A549 (cell line): ENCODE measurements at regions not wholly inside any gene's neighbourhood (a gene's known extent, or its start where the extent isn't known, plus 50 kb on each side); places are given as distances from the start of the nearest gene placed in this dataset.

Source experiments
- ATAC-seq, 2 experiments: fragments of 200-7000 bp in 1 of 2; fragments of >200 bp in 1 of 2; cut with Nextera tagmentation in 1 of 2; cut with Tn5 transposase in 1 of 2; 3 replicates each; pipeline versions ENCODE4 v1.8.0 to v1.9.1; 2018 to 2020; ENCODE audit warnings: mild to moderate bottlenecking in 1 of 2, moderate library complexity in 1 of 2
- CTCF ChIA-PET: fragments of 300-600 bp; sonication (Branson Sonifier 250); formaldehyde crosslinking; extraction: SDS; loops from one replicate; lab custom pipeline; 2021; ENCODE audit warnings: antibody characterized with exemption, inconsistent platforms; lab: Yijun Ruan, JAX
- POLR2A ChIA-PET: fragments of 350-600 bp; formaldehyde crosslinking; extraction: SDS; loops from one replicate; lab custom pipeline; 2021; ENCODE audit warnings: antibody characterized with exemption, inconsistent platforms; lab: Yijun Ruan, JAX
- DNase-seq, 2 experiments: peaks; one replicate each; pipeline versions ENCODE4 v3.0.0 to v3.0.0-alpha.2; 2011 to 2016; ENCODE audit warnings: low read depth in 1 of 2, low spot score in 1 of 2
- FAIRE-seq: peaks from 2 replicates; lab custom pipeline; 2011; peaks lifted over from hg19 to GRCh38; lab: Jason Lieb, UNC
- H3K27ac ChIP-seq, 2 experiments: fragments of >200 bp; sonication (Bioruptor Twin); formaldehyde crosslinking; 3 replicates each; pipeline ENCODE4 v1.5.1; 2016 to 2017
- H3K4me1 ChIP-seq: fragments of >200 bp; sonication (Bioruptor Twin); formaldehyde crosslinking; 3 replicates; pipeline ENCODE4 v1.6.1; 2016
- H3K4me2 ChIP-seq: fragments of >200 bp; sonication (Bioruptor Twin); formaldehyde crosslinking; 3 replicates; pipeline ENCODE4 v1.6.1; 2016
- H3K4me3 ChIP-seq: fragments of >200 bp; sonication (Bioruptor Twin); formaldehyde crosslinking; 3 replicates; pipeline ENCODE4 v1.5.1; 2016
- H3K9me3 ChIP-seq: fragments of >200 bp; sonication (Bioruptor Twin); formaldehyde crosslinking; 3 replicates; pipeline ENCODE4 v1.6.1; 2016
- CBX8 ChIP-seq: fragments of 200-600 bp; sonication (generic); IDR thresholded peaks from 2 replicates; pipeline ENCODE4 v1.6.1; 2016
- CHD2 ChIP-seq: fragments of 150-350 bp; IDR thresholded peaks from 2 replicates; pipeline ENCODE4 v1.6.1; 2014; ENCODE audit warnings: low read length; ENCODE audit not compliant: partially characterized antibody
- E2F6 ChIP-seq: IDR thresholded peaks from 2 replicates; pipeline ENCODE4 v1.6.1; 2012; ENCODE audit warnings: low read depth, borderline replicate concordance
- EP300 ChIP-seq, 2 experiments: fragments of >200 bp; sonication (Bioruptor Twin); formaldehyde crosslinking; IDR thresholded peaks; 2 replicates in 1 of 2; 3 replicates in 1 of 2; pipeline ENCODE4 v1.6.1; 2016 to 2017
- HDAC2 ChIP-seq: fragments of 200-600 bp; sonication (generic); IDR thresholded peaks from 2 replicates; pipeline ENCODE4 v1.6.1; 2016
- HES2 ChIP-seq: fragments of >200 bp; sonication (Bioruptor Twin); formaldehyde crosslinking; IDR thresholded peaks from 2 replicates; pipeline ENCODE4 v1.6.1; 2016
- HOXA7 ChIP-seq: fragments of 250-450 bp; sonication (Bioruptor Pico); IDR thresholded peaks from 2 replicates; pipeline ENCODE4 v1.5.0; 2020; ENCODE audit warnings: mild to moderate bottlenecking, moderate library complexity
- JUNB ChIP-seq: fragments of >200 bp; sonication (Bioruptor Twin); formaldehyde crosslinking; IDR thresholded peaks from 2 replicates; pipeline ENCODE4 v1.6.1; 2016
- MYC ChIP-seq: IDR thresholded peaks from 2 replicates; pipeline ENCODE4 v1.6.1; 2012; ENCODE audit warnings: mild to moderate bottlenecking, inconsistent platforms, low read length, improper control_type of control experiment, borderline replicate concordance
- NFE2L2 ChIP-seq: fragments of 150-350 bp; conservative IDR thresholded peaks from 2 replicates; pipeline ENCODE4 v1.6.1; 2014; ENCODE audit warnings: low read length
- PBX3 ChIP-seq: IDR thresholded peaks from 2 replicates; pipeline ENCODE4 v1.6.1; 2012
- POLR2A ChIP-seq: IDR thresholded peaks from 2 replicates; pipeline ENCODE4 v1.6.1; 2012; ENCODE audit warnings: mild to moderate bottlenecking, low read length
- POLR2AphosphoS2 ChIP-seq: conservative IDR thresholded peaks from 2 replicates; pipeline ENCODE4 v1.6.1; 2012; ENCODE audit warnings: low read length, improper control_type of control experiment, inconsistent platforms
- RCOR1 ChIP-seq: fragments of 150-350 bp; IDR thresholded peaks from 2 replicates; pipeline ENCODE4 v1.6.1; 2014; ENCODE audit warnings: antibody characterized with exemption, low read length, low read depth
- REST ChIP-seq: fragments of 200-600 bp; sonication (generic); IDR thresholded peaks from 2 replicates; pipeline ENCODE4 v1.6.1; 2016; ENCODE audit warnings: antibody characterized with exemption, mild to moderate bottlenecking, moderate library complexity
- RFX5 ChIP-seq: fragments of 450-650 bp; IDR thresholded peaks from 2 replicates; pipeline ENCODE4 v1.7.1; 2014; ENCODE audit warnings: antibody characterized with exemption, mild to moderate bottlenecking, moderate library complexity
- SREBF2 ChIP-seq: fragments of 450-650 bp; IDR thresholded peaks from 2 replicates; pipeline ENCODE4 v1.6.1; 2014; ENCODE audit warnings: mild to moderate bottlenecking, moderate library complexity
- USF2 ChIP-seq: fragments of 450-650 bp; IDR thresholded peaks from 2 replicates; pipeline ENCODE4 v1.6.1; 2014; ENCODE audit warnings: antibody characterized with exemption
- ZSCAN20 ChIP-seq: fragments of 250-450 bp; sonication (Bioruptor Pico); IDR thresholded peaks from 2 replicates; pipeline ENCODE4 v1.8.0; 2022; ENCODE audit warnings: mild to moderate bottlenecking, moderate library complexity
- WGBS: methylation state at CpG from one replicate; pipeline ENCODE4 v1.1.6; 2017; ENCODE audit errors: missing lambda C conversion rate; 5-methylcytosine and 5-hydroxymethylcytosine counted together

GRCh38 chr16:55048745-55049144 is 118.1 kb downstream of the IRX5 start:
- no peaks in the 10 kb centered on the region for H3K4me1 ChIP-seq
- CTCF ChIA-PET = interaction anchor here (1.8 kb wide), 1 partner anchor 13 kb away, joined by 6 read pairs; no protein-coding TSS in a partner anchor
- FAIRE-seq (no peak), ATAC-seq (no peak), DNase-seq (no peak)
- no peak overlapping the region for H3K27ac ChIP-seq
- 36% methylated on average over 5 of the region's 5 CpGs for WGBS
- H3K4me3 ChIP-seq = no peak overlapping the region
- no peak overlapping the region for H3K4me2 ChIP-seq
- POLR2A ChIA-PET = no interaction called here
- H3K9me3 ChIP-seq = no peaks in the 10 kb centered on the region
- TF ChIP-seq HOXA7 (CRISPR knock-in tag) (no peak), NFE2L2 (no peak), POLR2AphosphoS2 (no peak), USF2 (no peak), JUNB (no peak), HDAC2 (no peak), MYC (no peak), RCOR1 (no peak), ZSCAN20 (no peak), REST (no peak), EP300 (IDR thresholded peaks at IDR 0.05) (no peak), POLR2A (no peak)
- TF ChIP-seq, all 56 proteins: peak for 0

GRCh38 chr16:55051571-55052347 is 121.1 kb downstream of the IRX5 start:
- CTCF ChIA-PET = no interaction called here
- Histone ChIP-seq H3K27ac (no peak overlapping the region), H3K4me2 (no peak overlapping the region), H3K9me3 (no peaks in the 10 kb centered on the region), H3K4me1 (no peaks in the 10 kb centered on the region), H3K4me3 (no peak overlapping the region)
- POLR2A ChIA-PET = no interaction called here
- no peak for FAIRE-seq
- 51% methylated on average over 7 of the region's 7 CpGs for WGBS
- no peak for ATAC-seq
- no peak for TF ChIP-seq E2F6
- TF ChIP-seq SREBF2 = no peak
- TF ChIP-seq, all 56 proteins: peak for 0
- no peak for DNase-seq

GRCh38 chr16:55052348-55052734 is 121.7 kb downstream of the IRX5 start:
- H3K9me3 ChIP-seq = no peaks in the 10 kb centered on the region
- H3K4me1 ChIP-seq = no peaks in the 10 kb centered on the region
- ATAC-seq = no peak
- H3K27ac ChIP-seq = no peak overlapping the region
- WGBS = 26% methylated on average over 2 of the region's 2 CpGs
- POLR2A ChIA-PET = no interaction called here
- CTCF ChIA-PET = no interaction called here
- H3K4me3 ChIP-seq = no peak overlapping the region
- TF ChIP-seq CHD2 (no peak), NFE2L2 (no peak), POLR2AphosphoS2 (no peak), PBX3 (no peak), HES2 (no peak), RFX5 (no peak), POLR2A (no peak), CBX8 (no peak)
- TF ChIP-seq, all 56 proteins: peak for 0
- H3K4me2 ChIP-seq = no peak overlapping the region
- no peak for FAIRE-seq
- DNase-seq = no peak
